HG03432 (cell line): ENCODE measurements at regions not wholly inside any gene's neighbourhood (a gene's known extent, or its start where the extent isn't known, plus 50 kb on each side); places are given as distances from the start of the nearest gene placed in this dataset.
"Not testable (repeated sequence)": the region's sequence is repeated elsewhere in the genome, so short reads cannot be mapped to it uniquely, and the experiment has no call there.

ENCODE experiments used
- ATAC-seq: cut with Tn5 transposase; IDR thresholded peaks from one replicate; pipeline ENCODE4 v1.9.1; 2021; ENCODE audit warnings: mild to moderate bottlenecking, moderate library complexity; ENCODE audit not compliant: unreplicated experiment

- ATAC-seq: no peak
These were observed 85.6 kb upstream of the SNX7 start for GRCh38 chr1:98575955-98576354.

- ATAC-seq: no peak
These were observed 95.6 kb upstream of the SNX7 start for GRCh38 chr1:98565951-98566350.

- no peak for ATAC-seq
These were observed 102.2 kb upstream of the SNX7 start for GRCh38 chr1:98559291-98559690.

- ATAC-seq: no peak
These were observed 103.6 kb upstream of the SNX7 start for GRCh38 chr1:98557895-98558294.

GRCh38 chr1:98556521-98557158 lies 104.9 kb upstream of the SNX7 start:
- ATAC-seq: no peak

GRCh38 chr1:98555814-98556213 lies 105.7 kb upstream of the SNX7 start:
- no peak for ATAC-seq

- ATAC-seq: not testable (repeated sequence)
These were observed 108.9 kb upstream of the SNX7 start for GRCh38 chr1:98552576-98553074.

- no peak for ATAC-seq
These were observed 111.4 kb upstream of the SNX7 start for GRCh38 chr1:98550076-98550475.

GRCh38 chr1:98546319-98546718 lies 115.2 kb upstream of the SNX7 start:
- ATAC-seq: no peak

GRCh38 chr1:98538106-98538505 lies 123.4 kb upstream of the SNX7 start:
- no peak for ATAC-seq

GRCh38 chr1:98523256-98523655 lies 138.3 kb upstream of the SNX7 start:
- no peak for ATAC-seq

- ATAC-seq: no peak
These were observed 145.2 kb upstream of the SNX7 start for GRCh38 chr1:98516306-98516705.

GRCh38 chr1:98515744-98516143 lies 145.8 kb upstream of the SNX7 start:
- no peak for ATAC-seq

- not testable (repeated sequence) for ATAC-seq
These were observed 149.3 kb upstream of the SNX7 start for GRCh38 chr1:98512216-98512615.

GRCh38 chr1:98503771-98504170 lies 157.8 kb upstream of the SNX7 start:
- ATAC-seq: no peak

GRCh38 chr1:98502937-98503336 lies 158.6 kb upstream of the SNX7 start:
- no peak for ATAC-seq

GRCh38 chr1:98500324-98500723 lies 161.2 kb upstream of the SNX7 start:
- no peak for ATAC-seq

GRCh38 chr1:98498651-98499050 lies 162.9 kb upstream of the SNX7 start:
- no peak for ATAC-seq

- no peak for ATAC-seq
These were observed 164.0 kb upstream of the SNX7 start for GRCh38 chr1:98497497-98497896.

GRCh38 chr1:98496256-98496995 lies 165.1 kb upstream of the SNX7 start:
- no peak for ATAC-seq

GRCh38 chr1:98493469-98493868 lies 168.1 kb upstream of the SNX7 start:
- no peak for ATAC-seq

- ATAC-seq: peak; percentile 77
These were observed 171.4 kb upstream of the SNX7 start for GRCh38 chr1:98490099-98490498.
